A549 (cell line): ENCODE measurements at regions not wholly inside any gene's neighbourhood (a gene's known extent, or its start where the extent isn't known, plus 50 kb on each side); places are given as distances from the start of the nearest gene placed in this dataset.

ENCODE experiments used
- ATAC-seq, 2 experiments: fragments of 200-7000 bp in 1 of 2; fragments of >200 bp in 1 of 2; cut with Nextera tagmentation in 1 of 2; cut with Tn5 transposase in 1 of 2; 3 replicates each; pipeline versions ENCODE4 v1.8.0 to v1.9.1; 2018 to 2020; ENCODE audit warnings: mild to moderate bottlenecking in 1 of 2, moderate library complexity in 1 of 2
- CTCF ChIA-PET: fragments of 300-600 bp; sonication (Branson Sonifier 250); formaldehyde crosslinking; extraction: SDS; loops from one replicate; lab custom pipeline; 2021; ENCODE audit warnings: antibody characterized with exemption, inconsistent platforms; lab: Yijun Ruan, JAX
- POLR2A ChIA-PET: fragments of 350-600 bp; formaldehyde crosslinking; extraction: SDS; loops from one replicate; lab custom pipeline; 2021; ENCODE audit warnings: antibody characterized with exemption, inconsistent platforms; lab: Yijun Ruan, JAX
- DNase-seq, 2 experiments: peaks; one replicate each; pipeline versions ENCODE4 v3.0.0 to v3.0.0-alpha.2; 2011 to 2016; ENCODE audit warnings: low read depth in 1 of 2, low spot score in 1 of 2
- FAIRE-seq: peaks from 2 replicates; lab custom pipeline; 2011; peaks lifted over from hg19 to GRCh38; lab: Jason Lieb, UNC
- H3K27ac ChIP-seq, 2 experiments: fragments of >200 bp; sonication (Bioruptor Twin); formaldehyde crosslinking; 3 replicates each; pipeline ENCODE4 v1.5.1; 2016 to 2017
- H3K4me1 ChIP-seq: fragments of >200 bp; sonication (Bioruptor Twin); formaldehyde crosslinking; 3 replicates; pipeline ENCODE4 v1.6.1; 2016
- H3K4me2 ChIP-seq: fragments of >200 bp; sonication (Bioruptor Twin); formaldehyde crosslinking; 3 replicates; pipeline ENCODE4 v1.6.1; 2016
- H3K4me3 ChIP-seq: fragments of >200 bp; sonication (Bioruptor Twin); formaldehyde crosslinking; 3 replicates; pipeline ENCODE4 v1.5.1; 2016
- H3K9me3 ChIP-seq: fragments of >200 bp; sonication (Bioruptor Twin); formaldehyde crosslinking; 3 replicates; pipeline ENCODE4 v1.6.1; 2016
- BCL3 ChIP-seq: fragments of >200 bp; sonication (Bioruptor Twin); formaldehyde crosslinking; IDR thresholded peaks from 3 replicates; pipeline ENCODE4 v1.6.1; 2016
- BHLHE40 ChIP-seq: IDR thresholded peaks from 2 replicates; pipeline ENCODE4 v1.6.1; 2012; ENCODE audit warnings: low read depth, low read length, inconsistent platforms
- CHD2 ChIP-seq: fragments of 150-350 bp; IDR thresholded peaks from 2 replicates; pipeline ENCODE4 v1.6.1; 2014; ENCODE audit warnings: low read length; ENCODE audit not compliant: partially characterized antibody
- CHD4 ChIP-seq: fragments of 200-600 bp; sonication (generic); IDR thresholded peaks from 2 replicates; pipeline ENCODE4 v1.6.1; 2016; ENCODE audit warnings: antibody characterized with exemption, mild to moderate bottlenecking, borderline replicate concordance
- CTCF ChIP-seq: fragments of >200 bp; sonication (Bioruptor Twin); formaldehyde crosslinking; IDR thresholded peaks from 3 replicates; pipeline ENCODE4 v1.5.1; 2016
- EHF ChIP-seq: fragments of 250-450 bp; sonication (Bioruptor Pico); IDR thresholded peaks from 2 replicates; pipeline ENCODE4 v1.5.0; 2020; ENCODE audit warnings: mild to moderate bottlenecking
- EHMT2 ChIP-seq: fragments of 200-600 bp; sonication (generic); IDR thresholded peaks from 2 replicates; pipeline ENCODE4 v1.6.1; 2016; ENCODE audit warnings: antibody characterized with exemption, low read depth, mild to moderate bottlenecking, moderate library complexity
- EP300 ChIP-seq, 2 experiments: fragments of >200 bp; sonication (Bioruptor Twin); formaldehyde crosslinking; IDR thresholded peaks; 2 replicates in 1 of 2; 3 replicates in 1 of 2; pipeline ENCODE4 v1.6.1; 2016 to 2017
- FOSB ChIP-seq: fragments of 250-450 bp; sonication (Bioruptor Pico); IDR thresholded peaks from 2 replicates; pipeline ENCODE4 v1.5.0; 2020; ENCODE audit warnings: mild to moderate bottlenecking, moderate library complexity
- FOXS1 ChIP-seq: fragments of 250-450 bp; sonication (Bioruptor Pico); IDR thresholded peaks from 2 replicates; pipeline ENCODE4 v1.5.0; 2020; ENCODE audit warnings: mild to moderate bottlenecking, moderate library complexity
- HEYL ChIP-seq: fragments of 250-450 bp; sonication (Bioruptor Pico); IDR thresholded peaks from 2 replicates; pipeline ENCODE4 v1.8.0; 2021; ENCODE audit warnings: mild to moderate bottlenecking, moderate library complexity
- HMGXB4 ChIP-seq: fragments of 250-450 bp; sonication (Bioruptor Pico); IDR thresholded peaks from 2 replicates; pipeline ENCODE4 v1.5.0; 2021; ENCODE audit warnings: mild to moderate bottlenecking, moderate library complexity, borderline replicate concordance
- HOXB13 ChIP-seq: fragments of 250-450 bp; sonication (Bioruptor Pico); IDR thresholded peaks from 2 replicates; pipeline ENCODE4 v1.5.0; 2020; ENCODE audit warnings: low read depth, mild to moderate bottlenecking, moderate library complexity
- HOXB5 ChIP-seq: fragments of 250-450 bp; sonication (Bioruptor Pico); IDR thresholded peaks from 2 replicates; pipeline ENCODE4 v1.5.0; 2020; ENCODE audit warnings: mild to moderate bottlenecking, moderate library complexity
- JUN ChIP-seq, 2 experiments: fragments of >200 bp; sonication (Bioruptor Twin); formaldehyde crosslinking; IDR thresholded peaks; 2 replicates in 1 of 2; 3 replicates in 1 of 2; pipeline ENCODE4 v1.6.1; 2016 to 2017
- KDM5A ChIP-seq: fragments of 200-600 bp; sonication (generic); IDR thresholded peaks from 2 replicates; pipeline ENCODE4 v1.6.1; 2016; ENCODE audit warnings: antibody characterized with exemption, mild to moderate bottlenecking
- MAFK ChIP-seq: fragments of 450-650 bp; IDR thresholded peaks from 2 replicates; pipeline ENCODE4 v1.6.1; 2014; ENCODE audit not compliant: partially characterized antibody
- MYC ChIP-seq: IDR thresholded peaks from 2 replicates; pipeline ENCODE4 v1.6.1; 2012; ENCODE audit warnings: mild to moderate bottlenecking, inconsistent platforms, low read length, improper control_type of control experiment, borderline replicate concordance
- NFE2L2 ChIP-seq: fragments of 150-350 bp; conservative IDR thresholded peaks from 2 replicates; pipeline ENCODE4 v1.6.1; 2014; ENCODE audit warnings: low read length
- RFX5 ChIP-seq: fragments of 450-650 bp; IDR thresholded peaks from 2 replicates; pipeline ENCODE4 v1.7.1; 2014; ENCODE audit warnings: antibody characterized with exemption, mild to moderate bottlenecking, moderate library complexity
- RNF2 ChIP-seq: fragments of 200-600 bp; sonication (generic); IDR thresholded peaks from 2 replicates; pipeline ENCODE4 v1.6.1; 2016; ENCODE audit warnings: low read depth, mild to moderate bottlenecking, antibody characterized with exemption, moderate library complexity, borderline replicate concordance
- USF2 ChIP-seq: fragments of 450-650 bp; IDR thresholded peaks from 2 replicates; pipeline ENCODE4 v1.6.1; 2014; ENCODE audit warnings: antibody characterized with exemption
- ZC3H11A ChIP-seq: fragments of 450-650 bp; IDR thresholded peaks from 2 replicates; pipeline ENCODE4 v1.6.1; 2014; ENCODE audit warnings: antibody characterized with exemption, mild to moderate bottlenecking
- ZNF302 ChIP-seq: fragments of 250-450 bp; sonication (Bioruptor Pico); IDR thresholded peaks from 2 replicates; pipeline ENCODE4 v1.9.0; 2021; ENCODE audit warnings: inconsistent platforms, mild to moderate bottlenecking, moderate library complexity
- ZSCAN20 ChIP-seq: fragments of 250-450 bp; sonication (Bioruptor Pico); IDR thresholded peaks from 2 replicates; pipeline ENCODE4 v1.8.0; 2022; ENCODE audit warnings: mild to moderate bottlenecking, moderate library complexity
- WGBS: methylation state at CpG from one replicate; pipeline ENCODE4 v1.1.6; 2017; ENCODE audit errors: missing lambda C conversion rate; 5-methylcytosine and 5-hydroxymethylcytosine counted together
- TF ChIP-seq, protein P1 (sequence below): fragments of >200 bp; sonication (Bioruptor Twin); formaldehyde crosslinking; IDR thresholded peaks from 2 replicates; pipeline ENCODE4 v1.6.1; 2016
- TF ChIP-seq, protein P2 (sequence below): fragments of 250-450 bp; sonication (Bioruptor Pico); IDR thresholded peaks from 2 replicates; pipeline ENCODE4 v1.5.0; 2020; ENCODE audit warnings: low read depth, mild to moderate bottlenecking, moderate library complexity
- TF ChIP-seq, protein P3 (sequence below): fragments of 200-600 bp; sonication (generic); IDR thresholded peaks from 2 replicates; pipeline ENCODE4 v1.6.1; 2016; ENCODE audit warnings: antibody characterized with exemption, mild to moderate bottlenecking, moderate library complexity

DNA sequence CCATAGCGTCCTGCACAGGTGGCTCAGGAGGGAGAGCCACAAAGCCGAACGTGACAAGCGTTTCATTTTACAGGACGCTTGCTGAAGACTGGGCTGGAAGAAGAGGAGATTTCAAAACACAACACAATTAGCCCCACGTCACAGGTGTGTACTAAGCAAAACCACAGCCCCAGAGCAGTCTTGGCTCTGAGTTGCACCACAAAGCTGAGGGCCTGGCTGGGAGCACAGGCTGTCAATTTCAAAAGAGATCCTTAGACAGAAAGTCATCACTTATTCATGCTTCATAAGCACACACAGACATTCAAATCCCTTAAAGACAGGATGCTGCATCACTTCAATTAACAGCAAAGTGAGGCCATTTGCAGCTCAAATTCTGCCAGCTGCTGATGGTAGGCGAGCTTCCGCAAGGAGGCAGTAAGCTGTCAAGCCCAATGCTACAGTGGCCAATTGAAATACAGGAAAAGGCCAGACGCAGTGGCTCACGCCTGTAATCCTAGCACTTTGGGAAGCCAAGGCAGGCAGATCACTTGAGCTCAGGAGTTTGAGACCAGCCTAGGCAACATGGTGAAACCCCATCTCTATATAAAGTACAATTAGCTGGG, 79.6 kb downstream of the SKA1 start:
- 66% methylated on average over 10 of the region's 10 CpGs for WGBS
- no peak for DNase-seq

GRCh38 chr18:50456285-50456684, 81.4 kb downstream of the SKA1 start:
- ATAC-seq (no peak), FAIRE-seq (no peak), DNase-seq (no peak)
- ChIA-PET POLR2A (no interaction called here), CTCF (no interaction called here)
- H3K4me1 ChIP-seq: no peaks in the 10 kb centered on the region
- 20% methylated on average over 4 of the region's 4 CpGs for WGBS
- no peak overlapping the region for H3K4me3 ChIP-seq
- no peak overlapping the region for H3K27ac ChIP-seq
- no peaks in the 10 kb centered on the region for H3K9me3 ChIP-seq
- no peak overlapping the region for H3K4me2 ChIP-seq
- no peak for TF ChIP-seq HOXB5
- no peak for TF ChIP-seq USF2
- no peak for TF ChIP-seq JUN (IDR thresholded peaks at IDR 0.05)
- no peak for TF ChIP-seq EHF
- TF ChIP-seq FOSB: no peak
- TF ChIP-seq CTCF: no peak
- TF ChIP-seq, protein P1, sequence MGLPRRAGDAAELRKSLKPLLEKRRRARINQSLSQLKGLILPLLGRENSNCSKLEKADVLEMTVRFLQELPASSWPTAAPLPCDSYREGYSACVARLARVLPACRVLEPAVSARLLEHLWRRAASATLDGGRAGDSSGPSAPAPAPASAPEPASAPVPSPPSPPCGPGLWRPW: no peak
- TF ChIP-seq KDM5A: no peak
- TF ChIP-seq HEYL (CRISPR knock-in tag): no peak
- no peak for TF ChIP-seq ZC3H11A
- TF ChIP-seq, protein P2, sequence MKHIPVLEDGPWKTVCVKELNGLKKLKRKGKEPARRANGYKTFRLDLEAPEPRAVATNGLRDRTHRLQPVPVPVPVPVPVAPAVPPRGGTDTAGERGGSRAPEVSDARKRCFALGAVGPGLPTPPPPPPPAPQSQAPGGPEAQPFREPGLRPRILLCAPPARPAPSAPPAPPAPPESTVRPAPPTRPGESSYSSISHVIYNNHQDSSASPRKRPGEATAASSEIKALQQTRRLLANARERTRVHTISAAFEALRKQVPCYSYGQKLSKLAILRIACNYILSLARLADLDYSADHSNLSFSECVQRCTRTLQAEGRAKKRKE (CRISPR knock-in tag): no peak
- TF ChIP-seq RNF2: no peak
- TF ChIP-seq CHD2: no peak
- no peak for TF ChIP-seq EHMT2
- no peak for TF ChIP-seq NFE2L2
- TF ChIP-seq BCL3: no peak
- TF ChIP-seq RFX5: no peak

More for the DNA sequence above, 79.6 kb downstream of the SKA1 start:
- no peak for TF ChIP-seq MYC
- TF ChIP-seq FOXS1 (CRISPR knock-in tag): no peak
- TF ChIP-seq HOXB13: no peak
- TF ChIP-seq ZNF302 (CRISPR knock-in tag): no peak
- TF ChIP-seq ZSCAN20 (CRISPR knock-in tag): no peak
- no peak for TF ChIP-seq CHD4
- no peak for TF ChIP-seq BHLHE40
- TF ChIP-seq, protein P3, sequence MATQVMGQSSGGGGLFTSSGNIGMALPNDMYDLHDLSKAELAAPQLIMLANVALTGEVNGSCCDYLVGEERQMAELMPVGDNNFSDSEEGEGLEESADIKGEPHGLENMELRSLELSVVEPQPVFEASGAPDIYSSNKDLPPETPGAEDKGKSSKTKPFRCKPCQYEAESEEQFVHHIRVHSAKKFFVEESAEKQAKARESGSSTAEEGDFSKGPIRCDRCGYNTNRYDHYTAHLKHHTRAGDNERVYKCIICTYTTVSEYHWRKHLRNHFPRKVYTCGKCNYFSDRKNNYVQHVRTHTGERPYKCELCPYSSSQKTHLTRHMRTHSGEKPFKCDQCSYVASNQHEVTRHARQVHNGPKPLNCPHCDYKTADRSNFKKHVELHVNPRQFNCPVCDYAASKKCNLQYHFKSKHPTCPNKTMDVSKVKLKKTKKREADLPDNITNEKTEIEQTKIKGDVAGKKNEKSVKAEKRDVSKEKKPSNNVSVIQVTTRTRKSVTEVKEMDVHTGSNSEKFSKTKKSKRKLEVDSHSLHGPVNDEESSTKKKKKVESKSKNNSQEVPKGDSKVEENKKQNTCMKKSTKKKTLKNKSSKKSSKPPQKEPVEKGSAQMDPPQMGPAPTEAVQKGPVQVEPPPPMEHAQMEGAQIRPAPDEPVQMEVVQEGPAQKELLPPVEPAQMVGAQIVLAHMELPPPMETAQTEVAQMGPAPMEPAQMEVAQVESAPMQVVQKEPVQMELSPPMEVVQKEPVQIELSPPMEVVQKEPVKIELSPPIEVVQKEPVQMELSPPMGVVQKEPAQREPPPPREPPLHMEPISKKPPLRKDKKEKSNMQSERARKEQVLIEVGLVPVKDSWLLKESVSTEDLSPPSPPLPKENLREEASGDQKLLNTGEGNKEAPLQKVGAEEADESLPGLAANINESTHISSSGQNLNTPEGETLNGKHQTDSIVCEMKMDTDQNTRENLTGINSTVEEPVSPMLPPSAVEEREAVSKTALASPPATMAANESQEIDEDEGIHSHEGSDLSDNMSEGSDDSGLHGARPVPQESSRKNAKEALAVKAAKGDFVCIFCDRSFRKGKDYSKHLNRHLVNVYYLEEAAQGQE: no peak
- no peak for TF ChIP-seq NFE2L2
- TF ChIP-seq MAFK: no peak
- no peak for TF ChIP-seq ZC3H11A
- TF ChIP-seq EP300 (IDR thresholded peaks at IDR 0.05): no peak
- TF ChIP-seq HMGXB4 (CRISPR knock-in tag): no peak
- no peak overlapping the region for H3K4me3 ChIP-seq
- no peaks in the 10 kb centered on the region for H3K4me1 ChIP-seq
- FAIRE-seq (no peak), ATAC-seq (no peak)
- H3K4me2 ChIP-seq: no peak overlapping the region
- no peaks in the 10 kb centered on the region for H3K9me3 ChIP-seq
- POLR2A ChIA-PET: no interaction called here
- CTCF ChIA-PET: interaction anchor here (0.6 kb wide), 1 partner anchor 65 kb away, joined by 3 read pairs; no protein-coding TSS in a partner anchor
- H3K27ac ChIP-seq: no peak overlapping the region
